A673 (cell line): ENCODE measurements at regions not wholly inside any gene's neighbourhood (a gene's known extent, or its start where the extent isn't known, plus 50 kb on each side); places are given as distances from the start of the nearest gene placed in this dataset.

Experiments
- BruUV-seq: library from RNA; stranded (reverse); fragments of 400-500 nt; replicated peaks from 2 replicates; lab custom pipeline; 2021; lab: Mats Ljungman, UMichigan
- CTCF ChIA-PET: fragments of 300-600 bp; sonication (Branson Sonifier 250); formaldehyde crosslinking; loops from one replicate; lab custom pipeline; 2022; ENCODE audit warnings: antibody characterized with exemption; lab: Charles Lee
- POLR2A ChIA-PET: fragments of 300-600 bp; sonication (Branson Sonifier 250); formaldehyde crosslinking; loops from one replicate; lab custom pipeline; 2022; ENCODE audit warnings: antibody characterized with exemption; ENCODE audit not compliant: low non-redundant PET; lab: Charles Lee
- DNase-seq: peaks from one replicate; pipeline ENCODE4 v3.0.0-alpha.2; 2015; ENCODE audit warnings: low spot score
- H3K27ac ChIP-seq: fragments of 200-600 bp; sonication (generic); 2 replicates; pipeline ENCODE4 v1.5.1; 2016; ENCODE audit warnings: mixed run types, low read depth, mild to moderate bottlenecking, mixed read lengths, antibody characterized with exemption, low read length; ENCODE audit not compliant: poor library complexity, severe bottlenecking
- H3K27me3 ChIP-seq: fragments of 200-600 bp; sonication (generic); replicated peaks from 2 replicates; pipeline ENCODE4 v1.6.1; 2017; ENCODE audit warnings: mixed run types, low read depth, mild to moderate bottlenecking, mixed read lengths, antibody characterized with exemption, low read length; ENCODE audit not compliant: insufficient read depth, poor library complexity
- H3K36me3 ChIP-seq: fragments of 200-600 bp; sonication (generic); 2 replicates; pipeline ENCODE4 v1.6.1; 2016; ENCODE audit warnings: mixed run types, mild to moderate bottlenecking, mixed read lengths, antibody characterized with exemption, low read length; ENCODE audit not compliant: insufficient read depth, poor library complexity, severe bottlenecking
- H3K4me1 ChIP-seq: fragments of 200-600 bp; sonication (generic); 2 replicates; pipeline ENCODE4 v1.6.1; 2017; ENCODE audit warnings: mixed run types, mild to moderate bottlenecking, mixed read lengths, antibody characterized with exemption, low read length; ENCODE audit not compliant: insufficient read depth, poor library complexity, severe bottlenecking
- H3K4me3 ChIP-seq: fragments of 200-600 bp; sonication (generic); 2 replicates; pipeline ENCODE4 v1.5.1; 2016; ENCODE audit warnings: low read depth, mixed run types, mild to moderate bottlenecking, mixed read lengths, low read length; ENCODE audit not compliant: poor library complexity, severe bottlenecking
- H3K9me3 ChIP-seq: fragments of 200-600 bp; sonication (generic); 2 replicates; pipeline ENCODE4 v1.6.1; 2016; ENCODE audit warnings: mixed run types, low read depth, mild to moderate bottlenecking, mixed read lengths, antibody characterized with exemption, low read length; ENCODE audit not compliant: poor library complexity, severe bottlenecking
- EZH2 ChIP-seq: fragments of 200-600 bp; sonication (generic); IDR thresholded peaks from 2 replicates; pipeline ENCODE4 v1.6.1; 2017; ENCODE audit warnings: borderline replicate concordance, low read depth, mild to moderate bottlenecking, mixed read lengths, antibody characterized with exemption, low read length; ENCODE audit not compliant: poor library complexity, severe bottlenecking
- intact Hi-C: fragments of 100-400 bp; cut with micrococcal nuclease; formaldehyde crosslinking; loops from one replicate; pipeline ENCODE4 v1.10.0; 2022; ENCODE audit not compliant: unreplicated experiment
- TF ChIP-seq, protein P1 (sequence below): fragments of 300-800, 200-600 bp; sonication (generic); conservative IDR thresholded peaks from 2 replicates; pipeline ENCODE4 v1.5.1; 2017; ENCODE audit warnings: low read depth, mild to moderate bottlenecking, antibody characterized with exemption, low read length, moderate library complexity, mixed read lengths

DNA sequence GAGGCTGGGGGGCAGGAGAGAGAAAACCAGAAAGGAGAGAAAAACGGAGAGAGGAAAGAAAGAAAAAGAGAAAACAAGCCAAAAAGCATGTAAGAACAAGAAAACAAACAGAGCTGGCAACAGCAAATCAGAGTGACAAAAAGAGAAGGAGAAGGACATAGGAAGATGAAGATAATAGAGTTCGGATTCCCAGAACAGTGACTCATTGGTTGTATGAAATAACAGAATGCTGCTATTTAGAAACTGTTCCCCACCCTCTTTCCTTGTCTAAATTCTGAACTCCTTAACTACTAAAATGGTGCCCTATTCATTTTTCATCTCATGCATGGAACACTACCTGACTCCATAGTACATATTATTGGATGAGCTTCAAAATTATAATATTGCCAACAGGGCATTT is 317.4 kb downstream of the C11orf87 start:
- H3K4me1 ChIP-seq: no peaks in the 10 kb centered on the region
- ChIA-PET POLR2A (no interaction called here), CTCF (interaction anchor here (0.7 kb wide), 1 partner anchor 635 kb away, joined by 3 read pairs; no protein-coding TSS in a partner anchor)
- no peak for DNase-seq
- H3K9me3 ChIP-seq: no peaks in the 10 kb centered on the region
- no TSS peak for BruUV-seq
- intact Hi-C loops: no loop called here
- H3K36me3 ChIP-seq: no peaks in the 10 kb centered on the region
- peaks cover 40% of the 10 kb centered on the region for H3K27me3 ChIP-seq
- TF ChIP-seq EZH2: no peak
- TF ChIP-seq, protein P1, sequence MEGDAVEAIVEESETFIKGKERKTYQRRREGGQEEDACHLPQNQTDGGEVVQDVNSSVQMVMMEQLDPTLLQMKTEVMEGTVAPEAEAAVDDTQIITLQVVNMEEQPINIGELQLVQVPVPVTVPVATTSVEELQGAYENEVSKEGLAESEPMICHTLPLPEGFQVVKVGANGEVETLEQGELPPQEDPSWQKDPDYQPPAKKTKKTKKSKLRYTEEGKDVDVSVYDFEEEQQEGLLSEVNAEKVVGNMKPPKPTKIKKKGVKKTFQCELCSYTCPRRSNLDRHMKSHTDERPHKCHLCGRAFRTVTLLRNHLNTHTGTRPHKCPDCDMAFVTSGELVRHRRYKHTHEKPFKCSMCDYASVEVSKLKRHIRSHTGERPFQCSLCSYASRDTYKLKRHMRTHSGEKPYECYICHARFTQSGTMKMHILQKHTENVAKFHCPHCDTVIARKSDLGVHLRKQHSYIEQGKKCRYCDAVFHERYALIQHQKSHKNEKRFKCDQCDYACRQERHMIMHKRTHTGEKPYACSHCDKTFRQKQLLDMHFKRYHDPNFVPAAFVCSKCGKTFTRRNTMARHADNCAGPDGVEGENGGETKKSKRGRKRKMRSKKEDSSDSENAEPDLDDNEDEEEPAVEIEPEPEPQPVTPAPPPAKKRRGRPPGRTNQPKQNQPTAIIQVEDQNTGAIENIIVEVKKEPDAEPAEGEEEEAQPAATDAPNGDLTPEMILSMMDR: no peak
- no peak overlapping the region for H3K4me3 ChIP-seq
- H3K27ac ChIP-seq: no peak overlapping the region

DNA sequence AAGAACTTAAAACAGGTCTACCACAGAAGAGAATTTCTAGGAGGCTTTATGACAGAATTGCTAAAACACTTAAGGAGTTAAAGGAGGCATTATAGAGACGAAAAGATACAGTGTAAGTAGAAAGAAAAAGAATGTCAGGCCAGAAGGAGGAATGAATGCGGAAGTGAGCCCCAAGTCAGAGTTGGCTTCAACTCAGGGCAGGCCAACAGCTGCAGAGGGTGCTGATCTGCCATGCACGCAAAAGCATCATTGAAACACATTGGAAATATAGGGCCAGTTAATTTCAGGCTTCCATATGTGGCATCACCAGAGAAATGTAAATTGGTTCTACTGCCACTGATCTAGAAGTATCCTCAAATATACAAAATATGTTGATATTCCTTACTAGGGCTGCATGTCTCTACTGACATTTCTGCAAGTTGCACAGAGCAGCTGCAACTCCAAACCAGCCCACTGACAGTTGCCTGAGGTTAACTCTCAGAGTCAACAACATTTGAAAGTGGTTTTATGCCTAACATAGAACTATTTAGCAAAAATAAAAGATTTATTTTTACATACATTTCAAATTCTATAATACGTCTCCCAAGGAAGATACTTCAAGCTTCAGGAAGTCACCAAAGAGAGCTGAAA is 324.1 kb downstream of the C11orf87 start:
- ChIA-PET POLR2A (no interaction called here), CTCF (no interaction called here)
- DNase-seq: no peak
- Histone ChIP-seq H3K9me3 (no peaks in the 10 kb centered on the region), H3K36me3 (no peaks in the 10 kb centered on the region), H3K4me1 (no peaks in the 10 kb centered on the region), H3K27me3 (peaks cover 17% of the 10 kb centered on the region), H3K4me3 (no peak overlapping the region), H3K27ac (no peak overlapping the region)
- no TSS peak for BruUV-seq
- intact Hi-C loops: no loop called here
- TF ChIP-seq, protein P1: no peak
- no peak for TF ChIP-seq EZH2

DNA sequence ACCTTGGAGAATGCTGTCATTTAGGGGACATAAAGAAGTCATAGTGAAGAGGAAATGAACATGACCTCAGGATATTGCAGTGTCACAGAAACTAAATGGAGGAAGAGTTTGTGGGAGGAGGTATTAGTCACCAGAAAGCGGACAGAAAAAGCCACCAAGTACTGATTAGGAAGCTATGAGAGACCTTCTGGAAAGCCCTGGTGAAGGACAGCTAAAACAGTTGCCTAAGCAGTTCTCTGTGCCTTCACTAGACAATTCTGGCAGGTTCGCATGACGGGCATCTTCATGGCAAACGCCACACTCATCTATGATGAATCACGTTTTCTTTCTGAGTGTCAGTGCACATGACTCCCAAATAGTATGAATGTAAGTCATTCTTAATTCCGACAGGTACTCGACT is 325.8 kb downstream of the C11orf87 start:
- H3K4me3 ChIP-seq: no peak overlapping the region
- ChIA-PET POLR2A (interaction anchor here (0.6 kb wide), 1 partner anchor 12 kb away, joined by 7 read pairs; no protein-coding TSS in a partner anchor), CTCF (no interaction called here)
- peak; percentile 47 for DNase-seq
- no peak overlapping the region for H3K27ac ChIP-seq
- H3K36me3 ChIP-seq: no peaks in the 10 kb centered on the region
- BruUV-seq: no TSS peak
- intact Hi-C loops: no loop called here
- TF ChIP-seq, protein P1: no peak
- TF ChIP-seq EZH2: no peak
- H3K27me3 ChIP-seq: peaks cover 4% of the 10 kb centered on the region
- H3K4me1 ChIP-seq: no peaks in the 10 kb centered on the region
- H3K9me3 ChIP-seq: no peaks in the 10 kb centered on the region
